T-helper 2 cell treated with Interferon-gamma antibody and Interleukin-4, amounts not matched to agents 5 μg/mL and 100 μg/mL, for 36 hours (primary cell): ENCODE measurements at regions not wholly inside any gene's neighbourhood (a gene's known extent, or its start where the extent isn't known, plus 50 kb on each side); places are given as distances from the start of the nearest gene placed in this dataset.

ENCODE experiments used
- DNase-seq: peaks from one replicate; pipeline ENCODE4 v3.0.0; 2021; ENCODE audit warnings: low spot score
- H3K27ac Mint-ChIP-seq: one replicate; pipeline ENCODE4 v1.8.0; 2021; ENCODE audit warnings: mild to moderate bottlenecking, mixed read lengths
- H3K27me3 Mint-ChIP-seq: one replicate; pipeline ENCODE4 v1.8.0; 2021; ENCODE audit warnings: low read depth, mixed read lengths
- H3K36me3 Mint-ChIP-seq: one replicate; pipeline ENCODE4 v1.8.0; 2021; ENCODE audit warnings: low read depth, mixed read lengths
- H3K4me1 Mint-ChIP-seq: one replicate; pipeline ENCODE4 v1.8.0; 2021; ENCODE audit warnings: low read depth, mixed read lengths
- H3K4me3 Mint-ChIP-seq: one replicate; pipeline ENCODE4 v1.8.0; 2022; ENCODE audit warnings: mild to moderate bottlenecking, moderate library complexity, mixed read lengths
- H3K9me3 Mint-ChIP-seq: one replicate; pipeline ENCODE4 v1.8.0; 2021; ENCODE audit warnings: mixed read lengths

GRCh38 chr1:90502696-90503095, 214.4 kb downstream of the BARHL2 start:
- peaks cover 19% of the 10 kb centered on the region for H3K27me3 Mint-ChIP-seq
- DNase-seq: no peak
- no peak overlapping the region for H3K27ac Mint-ChIP-seq
- H3K36me3 Mint-ChIP-seq: no peaks in the 10 kb centered on the region
- no peak overlapping the region for H3K4me3 Mint-ChIP-seq
- no peaks in the 10 kb centered on the region for H3K4me1 Mint-ChIP-seq
- no peaks in the 10 kb centered on the region for H3K9me3 Mint-ChIP-seq

GRCh38 chr1:90502194-90502593, 214.9 kb downstream of the BARHL2 start:
- Mint-ChIP-seq H3K4me1 (no peaks in the 10 kb centered on the region), H3K27me3 (peaks cover 18% of the 10 kb centered on the region), H3K9me3 (no peaks in the 10 kb centered on the region), H3K27ac (no peak overlapping the region), H3K36me3 (no peaks in the 10 kb centered on the region), H3K4me3 (no peak overlapping the region)
- DNase-seq: no peak

GRCh38 chr1:90501281-90501680, 215.8 kb downstream of the BARHL2 start:
- no peaks in the 10 kb centered on the region for H3K36me3 Mint-ChIP-seq
- no peak for DNase-seq
- no peaks in the 10 kb centered on the region for H3K4me1 Mint-ChIP-seq
- H3K27me3 Mint-ChIP-seq: peaks cover 16% of the 10 kb centered on the region
- no peak overlapping the region for H3K4me3 Mint-ChIP-seq
- H3K9me3 Mint-ChIP-seq: no peaks in the 10 kb centered on the region
- H3K27ac Mint-ChIP-seq: no peak overlapping the region

- DNase-seq: no peak
- Mint-ChIP-seq H3K4me1 (no peaks in the 10 kb centered on the region), H3K9me3 (no peaks in the 10 kb centered on the region), H3K4me3 (no peak overlapping the region), H3K27ac (no peak overlapping the region), H3K27me3 (peaks cover 9% of the 10 kb centered on the region), H3K36me3 (no peaks in the 10 kb centered on the region)
Observed at GRCh38 chr1:90494748-90495282, 222.3 kb downstream of the BARHL2 start.

GRCh38 chr1:90488451-90488850, 228.7 kb downstream of the BARHL2 start:
- H3K27me3 Mint-ChIP-seq: peaks cover 9% of the 10 kb centered on the region
- no peak for DNase-seq
- H3K9me3 Mint-ChIP-seq: no peaks in the 10 kb centered on the region
- no peaks in the 10 kb centered on the region for H3K36me3 Mint-ChIP-seq
- H3K4me3 Mint-ChIP-seq: no peak overlapping the region
- H3K27ac Mint-ChIP-seq: no peak overlapping the region
- H3K4me1 Mint-ChIP-seq: no peaks in the 10 kb centered on the region

GRCh38 chr1:90486996-90487395, 230.1 kb downstream of the BARHL2 start:
- Mint-ChIP-seq H3K9me3 (no peaks in the 10 kb centered on the region), H3K4me3 (no peak overlapping the region), H3K36me3 (no peaks in the 10 kb centered on the region), H3K27me3 (peaks cover 8% of the 10 kb centered on the region), H3K4me1 (no peaks in the 10 kb centered on the region), H3K27ac (no peak overlapping the region)
- no peak for DNase-seq

GRCh38 chr1:90486134-90486824, 230.8 kb downstream of the BARHL2 start:
- H3K4me3 Mint-ChIP-seq: no peak overlapping the region
- no peaks in the 10 kb centered on the region for H3K4me1 Mint-ChIP-seq
- H3K27ac Mint-ChIP-seq: no peak overlapping the region
- H3K27me3 Mint-ChIP-seq: peaks cover 8% of the 10 kb centered on the region
- H3K36me3 Mint-ChIP-seq: no peaks in the 10 kb centered on the region
- H3K9me3 Mint-ChIP-seq: no peaks in the 10 kb centered on the region
- no peak for DNase-seq

- H3K9me3 Mint-ChIP-seq: no peaks in the 10 kb centered on the region
- H3K27me3 Mint-ChIP-seq: peaks cover 7% of the 10 kb centered on the region
- no peak overlapping the region for H3K27ac Mint-ChIP-seq
- no peak for DNase-seq
- H3K4me1 Mint-ChIP-seq: no peaks in the 10 kb centered on the region
- no peaks in the 10 kb centered on the region for H3K36me3 Mint-ChIP-seq
- no peak overlapping the region for H3K4me3 Mint-ChIP-seq
Observed at GRCh38 chr1:90480271-90480835, 236.7 kb downstream of the BARHL2 start.

- DNase-seq: no peak
- no peaks in the 10 kb centered on the region for H3K9me3 Mint-ChIP-seq
- H3K4me3 Mint-ChIP-seq: no peak overlapping the region
Observed at GRCh38 chr1:90476994-90477393, 240.1 kb downstream of the BARHL2 start.

GRCh38 chr1:90476411-90476810, 240.7 kb downstream of the BARHL2 start:
- no peak for DNase-seq
- no peaks in the 10 kb centered on the region for H3K36me3 Mint-ChIP-seq
- H3K27ac Mint-ChIP-seq: no peak overlapping the region
- peaks cover 2% of the 10 kb centered on the region for H3K27me3 Mint-ChIP-seq
- H3K4me1 Mint-ChIP-seq: no peaks in the 10 kb centered on the region
- no peak overlapping the region for H3K4me3 Mint-ChIP-seq
- no peaks in the 10 kb centered on the region for H3K9me3 Mint-ChIP-seq

More at GRCh38 chr1:90476994-90477393, 240.1 kb downstream of the BARHL2 start:
- Mint-ChIP-seq H3K4me1 (no peaks in the 10 kb centered on the region), H3K27me3 (peaks cover 2% of the 10 kb centered on the region), H3K36me3 (no peaks in the 10 kb centered on the region), H3K27ac (no peak overlapping the region)

GRCh38 chr1:90475631-90476030, 241.5 kb downstream of the BARHL2 start:
- Mint-ChIP-seq H3K4me1 (no peaks in the 10 kb centered on the region), H3K36me3 (no peaks in the 10 kb centered on the region), H3K27ac (no peak overlapping the region), H3K9me3 (no peaks in the 10 kb centered on the region), H3K27me3 (peaks cover 5% of the 10 kb centered on the region), H3K4me3 (no peak overlapping the region)
- no peak for DNase-seq

GRCh38 chr1:90474731-90475130, 242.4 kb downstream of the BARHL2 start:
- Mint-ChIP-seq H3K4me3 (no peak overlapping the region), H3K36me3 (no peaks in the 10 kb centered on the region), H3K27ac (no peak overlapping the region), H3K4me1 (no peaks in the 10 kb centered on the region), H3K27me3 (peaks cover 10% of the 10 kb centered on the region), H3K9me3 (no peaks in the 10 kb centered on the region)
- no peak for DNase-seq

GRCh38 chr1:90474158-90474557, 242.9 kb downstream of the BARHL2 start:
- DNase-seq: no peak
- Mint-ChIP-seq H3K4me3 (no peak overlapping the region), H3K36me3 (no peaks in the 10 kb centered on the region), H3K4me1 (no peaks in the 10 kb centered on the region), H3K27ac (no peak overlapping the region), H3K9me3 (no peaks in the 10 kb centered on the region), H3K27me3 (peaks cover 10% of the 10 kb centered on the region)

- H3K27ac Mint-ChIP-seq: no peak overlapping the region
- H3K36me3 Mint-ChIP-seq: no peaks in the 10 kb centered on the region
- H3K9me3 Mint-ChIP-seq: no peaks in the 10 kb centered on the region
- DNase-seq: no peak
- no peak overlapping the region for H3K4me3 Mint-ChIP-seq
- H3K4me1 Mint-ChIP-seq: no peaks in the 10 kb centered on the region
- peaks cover 10% of the 10 kb centered on the region for H3K27me3 Mint-ChIP-seq
Observed at GRCh38 chr1:90472775-90473174, 244.3 kb downstream of the BARHL2 start.

GRCh38 chr1:90459570-90459969, 257.5 kb downstream of the BARHL2 start:
- no peak for DNase-seq
- H3K27ac Mint-ChIP-seq: no peak overlapping the region
- no peaks in the 10 kb centered on the region for H3K27me3 Mint-ChIP-seq
- no peaks in the 10 kb centered on the region for H3K9me3 Mint-ChIP-seq
- no peaks in the 10 kb centered on the region for H3K36me3 Mint-ChIP-seq
- H3K4me3 Mint-ChIP-seq: no peak overlapping the region
- H3K4me1 Mint-ChIP-seq: no peaks in the 10 kb centered on the region
